SK-N-MC (cell line): ENCODE measurements at regions not wholly inside any gene's neighbourhood (a gene's known extent, or its start where the extent isn't known, plus 50 kb on each side); places are given as distances from the start of the nearest gene placed in this dataset.

ENCODE experiments used
- EZH2 ChIP-seq: fragments of 200-600 bp; sonication (generic); IDR thresholded peaks from one replicate; pipeline ENCODE4 v1.6.1; 2017; ENCODE audit warnings: antibody characterized with exemption
- FOXP2 ChIP-seq: optimal IDR thresholded peaks from 2 replicates; pipeline ENCODE3; 2011; ENCODE audit warnings: mild to moderate bottlenecking, moderate library complexity; ENCODE audit not compliant: insufficient read depth; ENCODE audit errors: extremely low read length, control extremely low read depth
- POLR2AphosphoS5 ChIP-seq: IDR thresholded peaks from 2 replicates; pipeline ENCODE4 v1.6.1; 2012; ENCODE audit warnings: mild to moderate bottlenecking, low read depth, low read length, borderline replicate concordance

DNA sequence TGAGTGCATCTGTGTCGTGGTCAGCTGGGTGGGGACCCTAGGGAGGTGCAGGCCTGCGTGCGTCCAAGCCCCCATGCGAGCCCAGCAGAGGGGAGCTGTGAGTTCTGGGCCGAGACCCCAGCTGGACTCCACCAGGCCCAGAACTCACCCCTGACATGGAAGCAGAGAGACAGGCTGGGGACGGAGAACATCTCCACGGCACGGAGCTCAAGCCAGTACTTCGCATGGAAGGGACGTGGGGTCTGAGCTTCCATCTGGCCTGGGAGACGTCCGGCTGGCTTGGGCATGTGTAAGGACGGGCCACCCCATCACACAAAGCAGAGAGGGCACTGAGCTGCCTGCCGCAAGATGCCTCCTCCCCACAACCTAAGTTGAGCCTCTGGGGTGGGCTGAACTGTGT, 422.4 kb downstream of the CTTN start:
- TF ChIP-seq POLR2AphosphoS5 = no peak
- no peak for TF ChIP-seq EZH2
- TF ChIP-seq FOXP2 = no peak
